ENCODE measurements at regions not wholly inside any gene's neighbourhood (a gene's known extent, or its start where the extent isn't known, plus 50 kb on each side); places are given as distances from the start of the nearest gene placed in this dataset.

- H3K36me3 Mint-ChIP-seq (ENCODE audit: low read depth, unreplicated experiment): peaks cover 8% of the 10 kb centered on the region
- no peak for DNase-seq (ENCODE audit: low spot score)
- H3K4me1 Mint-ChIP-seq (ENCODE audit: unreplicated experiment): no peaks in the 10 kb centered on the region
- no peak overlapping the region for H3K27ac Mint-ChIP-seq (ENCODE audit: unreplicated experiment)
- no peak for TF ChIP-seq CTCF (IDR thresholded peaks at IDR 0.05; ENCODE audit: unreplicated experiment)
- H3K27me3 Mint-ChIP-seq (ENCODE audit: unreplicated experiment): peaks cover 6% of the 10 kb centered on the region
- no peak overlapping the region for H3K4me3 Mint-ChIP-seq (ENCODE audit: unreplicated experiment)
- peaks cover 4% of the 10 kb centered on the region for H3K9me3 Mint-ChIP-seq (ENCODE audit: unreplicated experiment)
These were observed 631.8 kb downstream of the PTPRU start for GRCh38 chr1:29868096-29868495.

DNA sequence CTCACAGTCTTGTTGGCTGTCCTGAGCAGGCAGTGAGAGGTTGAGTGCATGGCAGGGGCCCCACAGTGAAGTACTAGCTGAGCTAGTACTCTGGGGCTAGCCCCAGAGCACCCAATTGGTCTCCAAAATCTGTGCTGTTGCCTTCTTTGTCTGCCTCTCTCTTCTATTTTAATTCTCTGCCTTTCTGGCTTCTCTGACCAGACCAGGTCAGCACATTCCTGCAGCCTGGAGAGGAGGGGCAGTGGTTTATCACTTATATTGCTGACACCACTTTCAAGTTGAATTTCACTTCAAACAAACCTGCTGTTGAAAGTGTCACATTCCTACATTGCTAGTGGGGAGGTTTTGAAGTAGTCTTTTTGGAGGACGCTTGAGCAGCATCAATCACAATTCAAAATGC lies 628.7 kb downstream of the PTPRU start:
- Mint-ChIP-seq H3K36me3 (ENCODE audit: low read depth, unreplicated experiment) (peaks cover 15% of the 10 kb centered on the region), H3K27me3 (ENCODE audit: unreplicated experiment) (peaks cover 8% of the 10 kb centered on the region), H3K4me3 (ENCODE audit: unreplicated experiment) (no peak overlapping the region), H3K27ac (ENCODE audit: unreplicated experiment) (no peak overlapping the region), H3K4me1 (ENCODE audit: unreplicated experiment) (no peaks in the 10 kb centered on the region), H3K9me3 (ENCODE audit: unreplicated experiment) (peaks cover 9% of the 10 kb centered on the region)
- no peak for DNase-seq (ENCODE audit: low spot score)
- no peak for TF ChIP-seq CTCF (IDR thresholded peaks at IDR 0.05; ENCODE audit: unreplicated experiment)

DNA sequence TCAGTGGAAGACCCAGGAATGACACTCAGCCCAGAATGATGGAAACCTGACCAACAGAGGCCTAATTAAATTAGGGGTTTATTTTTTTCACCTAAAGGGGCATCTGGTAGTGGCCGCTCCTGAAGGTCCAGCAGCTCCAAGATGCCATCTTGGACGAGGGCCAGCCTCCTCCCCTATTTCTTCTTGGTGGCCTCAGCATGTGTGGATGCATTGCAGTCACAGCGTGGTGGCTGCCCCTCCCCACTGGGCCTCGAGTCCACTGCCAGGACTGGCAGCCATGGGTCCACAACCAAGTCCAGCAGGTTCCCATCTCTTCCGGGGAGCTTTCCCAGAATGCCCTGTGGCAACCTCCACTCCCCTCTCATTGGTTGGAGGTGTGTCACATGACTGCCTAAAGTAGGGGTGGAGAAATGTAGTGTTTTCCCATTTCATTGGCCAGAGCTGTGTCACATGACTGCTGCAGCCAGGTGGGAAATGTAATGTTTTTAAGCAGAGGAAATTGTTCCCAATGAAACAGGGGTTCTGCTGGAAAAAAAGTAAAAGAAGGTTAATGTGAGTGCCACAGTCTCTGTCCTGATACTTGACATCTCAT lies 628.2 kb downstream of the PTPRU start:
- no peaks in the 10 kb centered on the region for H3K4me1 Mint-ChIP-seq (ENCODE audit: unreplicated experiment)
- DNase-seq (ENCODE audit: low spot score): no peak
- H3K27me3 Mint-ChIP-seq (ENCODE audit: unreplicated experiment): peaks cover 8% of the 10 kb centered on the region
- peaks cover 11% of the 10 kb centered on the region for H3K36me3 Mint-ChIP-seq (ENCODE audit: low read depth, unreplicated experiment)
- H3K4me3 Mint-ChIP-seq (ENCODE audit: unreplicated experiment): no peak overlapping the region
- H3K27ac Mint-ChIP-seq (ENCODE audit: unreplicated experiment): no peak overlapping the region
- TF ChIP-seq CTCF (IDR thresholded peaks at IDR 0.05; ENCODE audit: unreplicated experiment): no peak
- H3K9me3 Mint-ChIP-seq (ENCODE audit: unreplicated experiment): peaks cover 9% of the 10 kb centered on the region

- H3K27ac Mint-ChIP-seq (ENCODE audit: unreplicated experiment): no peak overlapping the region
- H3K4me1 Mint-ChIP-seq (ENCODE audit: unreplicated experiment): no peaks in the 10 kb centered on the region
- no peak for TF ChIP-seq CTCF (IDR thresholded peaks at IDR 0.05; ENCODE audit: unreplicated experiment)
- peaks cover 8% of the 10 kb centered on the region for H3K27me3 Mint-ChIP-seq (ENCODE audit: unreplicated experiment)
- peaks cover 5% of the 10 kb centered on the region for H3K9me3 Mint-ChIP-seq (ENCODE audit: unreplicated experiment)
- peaks cover 15% of the 10 kb centered on the region for H3K36me3 Mint-ChIP-seq (ENCODE audit: low read depth, unreplicated experiment)
- H3K4me3 Mint-ChIP-seq (ENCODE audit: unreplicated experiment): no peak overlapping the region
- DNase-seq (ENCODE audit: low spot score): no peak
These were observed 625.6 kb downstream of the PTPRU start for GRCh38 chr1:29861922-29862321.

DNA sequence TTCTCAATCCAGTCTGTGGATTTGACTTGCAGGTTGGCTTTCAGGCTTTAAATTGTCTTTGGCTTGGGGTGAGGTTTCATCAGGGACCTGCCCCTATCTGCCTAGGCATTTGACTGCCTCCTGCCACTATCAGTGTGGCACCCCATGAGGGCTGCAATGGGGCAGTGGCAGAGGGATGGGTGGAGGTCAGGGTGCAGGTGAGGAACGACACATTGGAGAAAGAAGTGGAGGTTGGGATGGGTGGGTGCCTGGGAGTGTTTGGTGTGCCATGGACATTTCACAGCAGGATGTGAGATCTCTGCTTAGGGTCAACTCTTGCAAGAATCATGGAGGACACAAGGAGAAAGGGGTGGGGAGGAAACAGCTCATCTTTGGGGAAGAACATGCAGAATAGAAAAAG lies 625.1 kb downstream of the PTPRU start:
- Mint-ChIP-seq H3K36me3 (ENCODE audit: low read depth, unreplicated experiment) (peaks cover 12% of the 10 kb centered on the region), H3K27ac (ENCODE audit: unreplicated experiment) (no peak overlapping the region), H3K4me1 (ENCODE audit: unreplicated experiment) (no peaks in the 10 kb centered on the region), H3K9me3 (ENCODE audit: unreplicated experiment) (peaks cover 5% of the 10 kb centered on the region), H3K4me3 (ENCODE audit: unreplicated experiment) (no peak overlapping the region), H3K27me3 (ENCODE audit: unreplicated experiment) (peaks cover 8% of the 10 kb centered on the region)
- DNase-seq (ENCODE audit: low spot score): no peak
- TF ChIP-seq CTCF (IDR thresholded peaks at IDR 0.05; ENCODE audit: unreplicated experiment): no peak

Data from endothelial cell (in vitro differentiated cells).